ENCODE measurements at regions not wholly inside any gene's neighbourhood (a gene's known extent, or its start where the extent isn't known, plus 50 kb on each side); places are given as distances from the start of the nearest gene placed in this dataset.
"Not testable (repeated sequence)": the region's sequence is repeated elsewhere in the genome, so short reads cannot be mapped to it uniquely, and the experiment has no call there.

DNA sequence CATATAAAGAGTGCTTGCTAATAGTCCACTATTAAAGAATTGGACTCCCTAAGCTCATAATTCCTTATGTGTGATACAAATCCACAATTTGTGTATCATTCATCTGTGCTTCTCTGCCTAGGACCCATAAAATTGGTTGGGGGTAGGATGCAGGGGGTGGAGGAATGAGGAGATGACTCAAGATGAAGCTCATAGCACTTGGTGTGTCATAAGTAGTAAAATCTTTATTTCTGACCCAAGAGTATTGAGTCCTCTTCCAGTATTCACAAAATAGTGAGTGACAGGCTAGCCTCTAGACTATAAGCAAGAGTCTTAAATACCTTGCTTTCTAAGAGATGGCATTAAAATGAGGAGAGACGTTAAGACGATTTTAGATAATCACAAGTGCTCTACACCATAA is 390.9 kb upstream of the CDH19 start:
- DNase-seq, result no peak

DNA sequence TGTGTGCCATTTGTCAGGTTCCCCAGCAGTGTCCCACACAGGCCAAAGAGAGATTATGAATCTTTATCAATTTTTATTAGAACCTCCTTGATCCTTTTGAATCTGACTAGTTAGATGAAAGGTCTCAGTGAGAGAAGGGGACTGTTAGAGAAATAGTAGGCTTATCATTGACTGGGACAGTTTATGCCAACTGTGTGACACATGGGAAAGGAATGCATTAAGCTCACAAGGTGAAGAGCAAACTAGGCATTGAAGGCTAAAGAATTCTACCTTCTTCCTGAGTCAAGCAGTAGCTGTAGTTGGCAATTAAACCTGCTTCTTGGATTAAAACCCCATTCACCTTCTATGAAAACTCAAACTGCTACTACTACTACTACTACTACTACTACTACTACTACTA is 389.6 kb upstream of the CDH19 start:
- DNase-seq, result no peak

GRCh38 chr18:66990909-66991308 is 387.0 kb upstream of the CDH19 start:
- no peak for DNase-seq

DNA sequence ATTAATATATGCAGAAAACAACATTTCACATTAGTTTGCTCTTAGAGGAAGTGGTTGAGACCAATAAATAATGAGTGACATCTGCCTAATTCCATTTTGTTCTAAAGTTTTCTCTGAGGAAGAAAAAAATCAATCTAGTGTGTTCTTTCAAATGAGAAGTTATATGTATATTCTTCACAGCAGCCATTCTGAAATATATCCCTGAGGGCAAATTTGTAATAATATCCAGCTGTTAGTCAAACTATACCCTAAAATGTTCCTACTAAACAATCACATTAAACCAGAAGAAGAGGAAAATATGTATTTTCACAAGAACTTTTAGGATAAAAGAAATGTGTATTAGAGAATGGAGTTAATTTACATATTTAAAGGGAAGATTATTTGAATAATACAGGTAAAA is 375.1 kb upstream of the CDH19 start:
- DNase-seq, result no peak

- DNase-seq, result no peak
Measured at GRCh38 chr18:66972681-66973080, 368.8 kb upstream of the CDH19 start.

DNA sequence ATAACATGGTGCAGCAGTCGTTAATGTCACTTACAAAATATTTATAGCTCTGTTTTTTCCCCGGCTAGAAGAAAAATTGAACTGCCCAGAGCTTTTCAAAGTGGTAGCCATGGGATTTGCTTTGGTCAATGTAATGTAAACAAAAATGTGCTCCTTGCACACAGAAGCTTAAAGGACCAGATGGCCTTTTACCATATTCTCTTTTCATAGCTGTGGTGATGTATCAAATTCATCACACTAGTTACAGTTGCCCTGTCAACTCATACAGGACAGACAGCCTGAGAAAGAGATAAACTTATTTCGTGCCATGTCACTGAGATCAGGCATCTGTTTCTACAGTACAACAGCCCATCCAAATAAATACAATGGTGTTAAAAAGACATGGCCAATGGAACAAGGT is 368.1 kb upstream of the CDH19 start:
- no peak for DNase-seq

DNA sequence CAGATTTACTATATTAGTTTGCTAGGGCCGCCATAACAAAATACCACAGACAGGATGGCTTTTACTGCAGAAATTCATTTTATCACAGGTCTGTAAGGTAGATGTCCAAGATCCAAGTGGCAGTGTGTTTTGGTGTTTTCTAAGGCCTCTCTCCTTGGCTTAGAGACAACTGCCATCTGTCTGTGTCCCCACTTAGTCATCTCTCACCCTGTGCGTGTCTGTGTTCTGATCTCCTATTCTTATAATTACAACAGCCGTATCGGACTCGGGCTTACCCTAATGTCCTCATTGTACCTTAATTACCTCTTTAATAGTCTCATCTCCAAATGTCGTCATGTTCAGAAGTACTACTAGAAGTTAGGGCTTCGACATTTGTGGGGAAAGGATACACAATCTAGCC is 362.3 kb upstream of the CDH19 start:
- no peak for DNase-seq

DNA sequence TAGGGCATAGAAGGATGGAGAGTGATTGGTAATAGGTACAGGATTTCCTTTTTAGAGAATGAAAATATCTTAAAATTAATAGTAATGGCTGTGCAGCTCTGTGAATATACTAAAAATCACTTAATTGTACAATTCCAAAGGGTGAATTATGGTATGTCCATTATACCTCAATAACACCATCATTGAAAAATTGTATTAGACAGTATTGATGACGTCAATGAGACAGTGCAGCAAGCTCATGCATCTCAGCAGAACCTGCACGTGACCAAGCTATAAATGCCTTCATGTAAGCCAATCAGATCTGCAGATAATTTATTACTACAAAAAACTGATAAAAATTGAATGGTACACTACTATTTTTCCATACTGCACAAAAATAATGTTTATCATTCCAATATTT is 354.4 kb upstream of the CDH19 start:
- no peak for DNase-seq

GRCh38 chr18:66951750-66952149 is 347.9 kb upstream of the CDH19 start:
- no peak for DNase-seq

- no peak for DNase-seq
Measured at GRCh38 chr18:66949419-66949818, 345.5 kb upstream of the CDH19 start.

DNA sequence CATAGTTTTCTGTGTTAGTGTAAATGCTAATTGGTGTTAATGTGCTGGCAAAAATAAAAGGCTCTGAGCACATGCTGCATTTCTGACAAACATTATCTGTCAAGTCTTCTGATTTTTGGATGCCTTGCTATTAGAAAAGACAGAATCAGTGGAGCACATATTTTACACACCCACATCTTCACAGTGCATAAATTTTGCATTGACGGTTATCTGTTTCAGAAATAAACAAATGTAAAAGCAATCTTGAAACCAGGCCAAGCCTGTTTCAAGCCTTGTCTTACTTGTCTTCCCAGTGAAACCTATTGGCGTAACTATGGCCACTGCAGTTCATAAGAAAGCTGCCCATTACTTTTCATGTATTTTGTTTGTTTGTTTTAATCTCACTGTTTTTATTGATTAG is 333.7 kb upstream of the CDH19 start:
- DNase-seq, result no peak

- DNase-seq, result no peak
Measured at GRCh38 chr18:66931010-66931409, 327.1 kb upstream of the CDH19 start.

DNA sequence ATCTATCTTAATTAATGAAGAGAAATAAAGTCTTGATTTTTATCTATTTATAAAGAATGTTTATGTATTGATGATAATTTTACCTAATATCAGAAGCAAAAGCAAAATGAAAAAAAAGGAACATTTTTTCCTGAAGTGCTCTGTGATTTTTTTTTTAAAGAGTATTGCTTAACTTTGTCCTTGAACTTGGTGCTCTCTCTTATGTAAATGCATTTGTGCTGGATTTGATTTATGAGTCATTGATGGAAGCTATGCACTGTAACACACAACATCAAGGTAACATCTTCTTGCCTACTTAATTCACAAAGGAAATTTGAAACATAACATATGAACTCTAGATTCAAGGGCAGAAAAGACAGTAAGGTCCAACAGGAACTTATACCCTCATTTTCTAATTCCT is 312.9 kb upstream of the CDH19 start:
- no peak for DNase-seq

DNA sequence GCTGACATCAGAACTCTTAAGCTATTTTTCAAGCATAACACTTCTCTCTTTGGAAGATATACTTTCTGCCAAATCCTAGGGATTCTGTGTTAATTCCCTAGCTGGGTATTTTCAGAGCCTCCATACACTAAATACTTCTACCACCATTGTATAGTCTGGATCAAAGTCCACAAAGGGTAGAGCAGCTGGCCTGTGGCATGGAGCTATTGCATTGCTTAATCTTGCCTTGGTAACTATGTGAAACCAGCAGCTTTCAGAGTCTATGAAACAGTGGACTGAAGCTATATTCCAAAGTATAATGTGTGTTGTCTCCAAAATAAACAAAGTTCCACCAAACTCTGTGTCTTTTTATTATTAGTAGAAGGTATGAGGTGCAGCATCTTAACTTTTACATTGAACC is 296.9 kb upstream of the CDH19 start:
- DNase-seq, result no peak

DNA sequence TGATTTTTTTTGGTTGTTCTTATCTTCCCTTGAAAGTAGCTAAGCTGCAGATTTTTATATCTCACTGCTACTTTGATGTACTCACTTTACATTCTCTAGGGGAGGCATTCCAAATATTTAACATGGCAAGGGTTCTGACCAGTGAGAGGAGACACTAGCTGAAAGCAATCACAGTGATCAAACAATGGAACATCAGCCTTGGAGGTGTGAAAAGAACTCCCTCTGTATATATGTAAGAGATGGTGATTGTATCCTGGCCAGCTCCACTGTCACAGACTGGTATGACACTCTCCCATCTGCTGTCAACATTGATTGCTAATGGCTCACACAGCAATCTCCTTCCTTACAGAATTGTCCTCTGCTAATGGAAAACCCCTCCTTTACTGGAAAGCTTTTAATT is 291.7 kb upstream of the CDH19 start:
- DNase-seq, result no peak

DNA sequence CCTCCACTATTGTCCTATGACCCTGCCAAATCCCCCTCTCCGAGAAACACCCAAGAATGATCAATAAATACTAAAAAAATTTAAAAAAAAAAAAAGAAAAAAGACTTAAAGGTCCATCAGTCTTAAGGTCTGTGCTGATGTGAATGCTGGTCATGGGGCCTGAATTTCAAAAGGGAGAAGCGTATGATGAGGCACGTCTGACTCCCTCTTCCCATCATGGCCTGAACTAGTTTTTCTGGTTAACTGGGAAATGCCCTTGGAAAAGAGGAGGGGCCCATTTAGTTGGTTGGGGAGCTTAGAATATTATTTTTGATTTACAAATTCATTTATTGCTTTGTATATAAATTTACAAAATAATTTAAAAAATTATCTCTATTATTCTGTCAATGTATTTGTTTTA is 291.0 kb upstream of the CDH19 start:
- no peak for DNase-seq

GRCh38 chr18:66892388-66892787 is 288.5 kb upstream of the CDH19 start:
- DNase-seq, result not testable (repeated sequence)

GRCh38 chr18:66874812-66875474 is 271.1 kb upstream of the CDH19 start:
- no peak for DNase-seq

DNA sequence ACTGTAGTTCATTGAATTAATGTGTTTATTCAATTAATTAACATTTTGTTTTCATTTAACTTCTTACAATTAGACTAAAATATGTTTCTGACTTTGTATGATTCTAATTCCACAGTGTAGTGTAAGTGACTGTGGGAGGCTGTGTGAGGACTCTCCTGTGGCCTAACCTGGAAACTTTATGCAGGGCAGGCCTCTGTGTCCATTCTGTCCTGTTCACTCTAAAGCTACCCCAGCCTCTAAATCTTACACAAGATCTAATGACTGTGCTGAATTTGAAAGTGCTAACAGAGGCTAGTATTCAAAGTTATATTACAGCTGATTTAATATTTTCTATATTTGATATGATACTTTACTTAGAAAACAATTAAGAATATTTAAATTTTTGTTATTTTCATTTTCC is 270.5 kb upstream of the CDH19 start:
- no peak for DNase-seq

GRCh38 chr18:66873899-66874298 is 270.0 kb upstream of the CDH19 start:
- no peak for DNase-seq

- DNase-seq, result no peak
Measured at GRCh38 chr18:66872277-66872676, 268.4 kb upstream of the CDH19 start.

DNA sequence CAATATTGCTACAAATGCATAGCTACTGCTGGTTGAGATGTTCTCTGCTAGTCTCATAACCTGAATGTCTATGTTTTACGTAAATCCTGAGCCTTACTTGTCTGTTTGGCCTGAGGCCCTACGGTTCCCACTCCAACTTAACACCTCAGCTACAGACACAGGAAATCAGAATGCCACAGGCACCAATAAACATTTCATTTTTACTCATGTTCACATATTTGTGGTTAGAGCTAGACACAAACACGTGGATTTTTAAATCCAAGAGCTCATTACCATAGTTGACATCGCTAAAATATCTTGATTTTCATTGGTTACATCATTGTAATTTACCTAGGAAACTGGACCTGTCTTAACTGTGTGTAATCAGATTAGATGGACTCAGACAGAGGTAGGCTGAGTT is 263.8 kb upstream of the CDH19 start:
- no peak for DNase-seq

GRCh38 chr18:66866427-66866940 is 262.6 kb upstream of the CDH19 start:
- not testable (repeated sequence) for DNase-seq

GRCh38 chr18:66838340-66838987 is 234.6 kb upstream of the CDH19 start:
- DNase-seq, result no peak

GRCh38 chr18:66833646-66834045 is 229.8 kb upstream of the CDH19 start:
- no peak for DNase-seq
